ENCODE measurements at regions not wholly inside any gene's neighbourhood (a gene's known extent, or its start where the extent isn't known, plus 50 kb on each side); places are given as distances from the start of the nearest gene placed in this dataset.

DNA sequence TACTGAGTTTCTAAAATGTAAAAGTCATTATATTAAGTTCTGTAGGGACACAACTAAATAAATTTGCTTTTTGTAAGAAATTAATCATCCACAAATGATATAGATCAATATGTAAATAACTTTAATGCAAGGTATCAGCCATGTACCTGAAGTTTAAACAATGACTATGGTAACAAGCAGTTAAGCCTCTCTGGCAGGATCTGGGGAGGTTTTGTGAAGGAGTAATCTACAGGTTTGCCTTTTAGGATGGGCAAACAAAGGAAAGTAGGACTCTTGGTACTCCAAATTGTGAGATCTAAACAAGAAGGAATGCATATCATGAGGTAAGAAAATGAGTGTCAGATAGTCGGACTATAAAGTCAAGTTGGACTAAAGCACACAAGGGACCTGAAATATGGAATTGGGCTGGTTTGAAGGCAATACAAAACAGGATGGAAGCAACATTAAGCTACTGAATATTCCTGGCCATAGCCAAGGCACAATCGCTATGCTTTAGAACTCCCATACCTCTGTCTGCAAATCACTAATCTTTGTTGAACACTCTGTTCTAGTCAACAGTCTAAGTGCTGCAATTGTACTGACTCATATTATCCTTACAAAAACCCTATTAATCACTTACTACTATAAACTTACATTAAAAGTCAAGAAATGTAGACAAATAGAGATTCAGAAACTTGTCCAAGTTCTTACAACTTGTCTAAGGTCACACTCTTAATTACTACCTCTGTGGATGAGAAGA lies 412.8 kb downstream of the DIPK2A start:
- no peak for DNase-seq

DNA sequence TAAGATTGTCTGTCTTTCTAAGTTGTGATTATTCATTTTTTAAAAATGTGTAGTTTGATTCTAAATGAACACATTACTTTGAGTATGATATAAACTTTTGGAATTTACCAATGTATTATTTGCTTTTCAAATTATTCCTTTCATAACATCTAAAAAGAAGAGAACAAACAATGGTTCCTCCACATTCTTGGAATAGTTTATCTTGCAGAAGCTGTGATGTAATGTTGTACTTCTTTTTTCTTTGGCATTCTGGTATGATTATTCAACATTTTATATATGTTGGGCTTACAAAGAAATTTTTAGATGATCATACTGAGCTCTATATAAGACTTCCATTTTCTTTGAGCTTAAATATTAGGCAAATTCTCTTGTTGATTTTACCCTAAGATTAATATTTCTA lies 419.2 kb downstream of the DIPK2A start:
- no peak for DNase-seq

DNA sequence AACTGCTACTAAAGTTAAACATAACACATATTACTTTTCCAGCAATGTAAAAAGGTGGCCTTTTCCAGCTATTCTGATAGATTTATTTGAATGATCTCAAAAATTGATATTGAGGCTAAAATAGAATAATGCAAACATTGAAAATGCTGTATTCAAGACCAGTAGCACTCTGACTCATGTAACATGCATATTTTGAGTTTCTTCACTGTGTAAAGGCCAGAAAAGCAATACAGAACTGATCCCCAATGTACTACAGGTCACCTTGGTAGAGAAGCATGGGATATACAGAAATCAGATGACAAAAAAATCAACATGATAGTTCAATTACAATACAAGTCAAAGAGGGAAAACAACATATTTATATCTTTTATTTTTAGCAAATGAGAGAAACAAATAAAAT lies 419.6 kb downstream of the DIPK2A start:
- no peak for DNase-seq

- no peak for DNase-seq
Measured at GRCh38 chr3:144394032-144394431, 422.4 kb downstream of the DIPK2A start.

DNA sequence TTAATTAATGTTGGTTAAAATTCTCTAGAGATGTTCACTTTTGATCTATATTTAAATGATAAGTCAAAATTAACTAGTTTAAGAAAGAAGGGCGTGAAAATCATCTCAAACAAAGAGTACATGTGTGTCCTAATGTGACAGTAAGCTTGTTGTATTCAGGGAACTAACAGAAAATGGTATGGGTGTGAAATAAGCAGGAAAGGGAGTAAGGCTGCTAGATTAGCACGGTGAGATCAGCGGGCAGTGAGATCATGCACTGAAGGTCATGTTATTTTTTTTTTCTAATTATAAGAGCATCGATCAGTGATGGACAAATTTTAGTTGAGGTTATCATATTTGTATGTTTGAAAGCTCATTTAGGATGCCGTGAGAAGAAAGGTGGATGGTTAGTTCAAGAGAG lies 430.8 kb downstream of the DIPK2A start:
- DNase-seq, result no peak

DNA sequence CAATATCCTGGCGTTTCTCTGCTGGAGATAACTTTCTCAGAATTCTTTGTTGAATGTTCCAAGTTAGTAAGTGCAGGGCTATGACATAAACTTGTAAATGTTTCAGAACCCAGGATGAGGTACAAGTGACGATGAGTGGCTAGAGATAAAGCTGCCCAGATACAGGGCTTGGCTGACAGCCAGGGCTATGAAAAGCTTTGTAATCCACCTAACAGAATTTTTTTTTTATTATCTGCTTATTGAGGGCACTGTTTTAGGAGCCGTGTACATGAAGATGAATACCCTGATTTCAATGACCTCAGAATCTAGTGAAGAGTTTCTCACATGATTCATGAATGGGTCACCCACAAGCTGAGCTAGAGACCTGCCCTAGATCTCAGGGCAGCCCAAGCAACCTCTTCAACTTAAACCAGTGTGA lies 431.4 kb downstream of the DIPK2A start:
- DNase-seq, result no peak

DNA sequence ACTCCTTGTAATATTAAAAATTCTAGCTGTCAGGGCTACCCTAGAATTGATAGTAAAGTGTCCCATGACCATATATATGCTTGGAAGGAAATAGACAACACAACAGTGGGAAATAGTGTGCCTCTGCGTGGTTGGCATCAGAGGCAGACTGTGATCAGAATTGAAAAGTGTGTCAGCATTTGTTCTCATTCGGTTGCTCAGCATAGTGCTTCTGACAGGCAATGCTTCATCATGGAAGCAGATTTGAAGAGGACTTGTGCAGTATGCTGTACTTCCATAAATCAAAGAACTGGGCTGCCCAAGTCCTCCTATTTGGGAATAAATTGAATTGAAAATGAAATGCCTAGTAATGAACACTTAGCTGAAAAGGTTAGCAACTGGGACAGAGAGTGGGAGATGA lies 435.7 kb downstream of the DIPK2A start:
- DNase-seq, result no peak

DNA sequence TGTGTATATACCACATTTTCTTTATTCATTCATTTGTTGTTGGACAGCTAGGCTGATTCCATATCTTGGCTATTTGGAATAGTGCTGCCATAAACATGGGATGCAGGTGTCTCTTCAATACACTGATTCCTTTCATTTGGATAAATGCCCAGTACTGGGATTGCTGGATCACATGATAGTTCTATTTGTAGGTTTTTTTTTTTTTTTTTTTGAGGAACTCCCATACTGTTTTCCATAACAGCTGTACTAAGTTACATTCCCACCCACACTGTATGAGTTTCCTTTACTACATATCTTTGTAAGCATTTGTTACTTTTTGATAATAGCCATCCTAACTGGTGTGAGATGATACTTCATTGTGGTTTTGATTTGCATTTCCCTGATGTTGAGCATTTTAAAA lies 437.7 kb downstream of the DIPK2A start:
- no peak for DNase-seq

DNA sequence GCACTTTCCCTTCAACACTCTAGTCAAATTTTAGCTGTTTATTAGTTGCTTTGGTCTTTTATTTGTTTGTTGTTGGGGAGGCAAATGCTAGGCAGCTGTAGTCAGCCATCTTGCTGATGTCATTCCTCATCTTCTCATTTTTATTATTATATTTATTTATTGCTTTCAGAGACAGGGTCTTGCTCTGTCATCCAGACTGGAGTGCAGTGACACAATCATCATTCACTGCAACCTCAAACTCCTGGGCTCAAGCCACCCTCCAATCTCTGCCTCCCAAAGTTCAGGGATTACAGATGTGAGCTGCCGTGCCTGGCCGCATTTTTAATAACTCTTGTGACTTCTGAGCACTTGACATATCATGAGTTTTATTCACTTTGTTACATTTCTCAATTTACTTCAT lies 441.4 kb downstream of the DIPK2A start:
- no peak for DNase-seq

- no peak for DNase-seq
Measured at GRCh38 chr3:144415492-144415891, 443.9 kb downstream of the DIPK2A start.

- no peak for DNase-seq
Measured at GRCh38 chr3:144424606-144425005, 453.0 kb downstream of the DIPK2A start.

DNA sequence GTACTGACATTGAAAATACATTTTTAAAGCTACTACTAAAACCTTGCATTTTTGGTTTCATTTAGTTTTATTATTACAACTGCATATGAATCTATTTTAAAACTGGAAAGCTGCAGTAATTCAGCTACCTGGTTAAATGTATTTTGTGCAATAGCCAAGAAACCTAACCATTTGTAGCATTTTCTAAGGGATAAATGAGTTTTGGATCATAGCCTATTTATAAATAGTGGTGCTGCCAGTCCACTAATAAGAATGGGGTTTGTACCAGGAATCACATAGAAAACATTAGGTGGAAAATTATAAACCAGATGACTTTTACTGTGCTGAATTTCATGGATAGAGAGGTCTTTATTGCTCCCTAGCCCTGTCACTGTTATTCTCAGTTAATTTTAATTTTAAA lies 454.7 kb downstream of the DIPK2A start:
- DNase-seq, result no peak

DNA sequence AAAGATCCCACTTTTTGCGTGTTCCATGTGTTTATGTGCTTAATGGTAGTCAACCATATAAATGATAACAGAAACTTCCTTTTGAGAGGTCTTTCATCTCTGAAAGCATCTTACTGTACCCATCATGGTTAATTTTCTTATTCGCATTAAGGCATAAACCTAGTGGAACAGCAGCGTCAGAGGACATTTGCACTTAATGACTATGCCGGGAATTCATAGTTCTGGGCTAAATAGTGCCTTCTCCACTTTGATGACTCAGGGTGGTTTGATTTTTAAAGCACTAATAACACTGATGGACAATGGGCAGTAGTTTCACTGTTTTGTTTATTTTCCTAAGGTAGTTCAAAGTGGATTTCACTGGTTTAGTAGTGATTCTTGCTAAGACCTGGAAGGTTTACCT lies 455.3 kb downstream of the DIPK2A start:
- DNase-seq, result no peak

GRCh38 chr3:144429719-144430121 lies 458.1 kb downstream of the DIPK2A start:
- no peak for DNase-seq

DNA sequence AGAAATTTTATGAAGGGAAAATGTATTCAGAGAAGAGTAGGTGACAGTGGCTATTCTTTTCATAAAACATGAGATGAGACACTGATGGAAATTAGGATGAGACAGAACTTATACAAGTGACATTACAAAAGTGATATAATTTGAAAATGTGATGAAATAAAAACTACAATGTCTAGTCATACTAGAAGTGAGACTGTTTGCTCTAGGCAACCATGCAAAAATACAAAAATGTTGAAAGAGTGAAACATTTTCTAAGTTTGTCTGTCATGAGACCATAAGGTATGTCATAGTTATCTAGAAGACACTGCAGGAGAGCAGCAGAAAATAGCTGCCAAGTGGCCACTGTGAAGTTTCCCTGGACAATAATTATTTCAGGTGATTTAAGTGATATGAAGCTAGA lies 459.5 kb downstream of the DIPK2A start:
- no peak for DNase-seq

DNA sequence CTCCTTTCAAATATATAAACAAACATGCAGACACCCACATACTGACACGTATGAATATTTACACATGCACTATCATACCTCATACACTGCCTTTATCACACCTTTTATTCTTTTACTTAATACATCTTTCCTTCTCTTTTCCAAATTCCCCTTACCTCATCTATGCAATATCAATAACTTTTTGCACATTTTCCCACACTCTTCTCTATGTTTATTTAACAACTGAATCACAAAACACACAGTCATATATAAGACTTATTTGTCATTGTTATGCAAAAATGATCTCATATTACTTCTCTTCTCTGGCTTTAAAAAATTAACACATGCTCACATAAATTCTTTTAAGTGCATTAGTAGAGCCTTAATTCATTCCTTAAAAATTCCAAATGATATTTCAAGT lies 461.4 kb downstream of the DIPK2A start:
- no peak for DNase-seq

DNA sequence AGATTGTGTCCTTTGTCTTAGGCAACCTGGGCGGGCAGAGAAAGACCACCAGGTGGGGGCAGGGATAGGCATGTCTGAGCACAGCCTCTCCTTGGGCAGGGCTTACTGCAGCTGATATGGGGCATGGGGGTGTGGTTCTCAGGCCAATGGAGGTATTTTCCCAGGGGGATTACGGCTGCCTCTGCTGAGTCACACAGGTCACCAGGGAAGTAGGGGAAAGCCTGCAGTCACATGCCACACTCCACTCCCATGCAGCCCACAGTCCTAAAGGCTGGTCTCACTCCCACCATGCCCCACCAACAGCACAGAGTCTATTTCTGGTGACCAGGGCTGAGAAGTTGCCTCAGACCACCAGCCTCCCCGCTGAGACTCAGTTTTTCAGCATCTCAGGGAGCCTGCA lies 466.4 kb downstream of the DIPK2A start:
- no peak for DNase-seq

- DNase-seq, result no peak
Measured at GRCh38 chr3:144444061-144444460, 472.4 kb downstream of the DIPK2A start.

GRCh38 chr3:144444546-144444945 lies 472.9 kb downstream of the DIPK2A start:
- DNase-seq, result no peak

GRCh38 chr3:144455841-144456440 lies 484.3 kb downstream of the DIPK2A start:
- DNase-seq, result no peak

- no peak for DNase-seq
Measured at GRCh38 chr3:144457758-144458157, 486.1 kb downstream of the DIPK2A start.

- no peak for DNase-seq
Measured at GRCh38 chr3:144458283-144458682, 486.7 kb downstream of the DIPK2A start.

DNA sequence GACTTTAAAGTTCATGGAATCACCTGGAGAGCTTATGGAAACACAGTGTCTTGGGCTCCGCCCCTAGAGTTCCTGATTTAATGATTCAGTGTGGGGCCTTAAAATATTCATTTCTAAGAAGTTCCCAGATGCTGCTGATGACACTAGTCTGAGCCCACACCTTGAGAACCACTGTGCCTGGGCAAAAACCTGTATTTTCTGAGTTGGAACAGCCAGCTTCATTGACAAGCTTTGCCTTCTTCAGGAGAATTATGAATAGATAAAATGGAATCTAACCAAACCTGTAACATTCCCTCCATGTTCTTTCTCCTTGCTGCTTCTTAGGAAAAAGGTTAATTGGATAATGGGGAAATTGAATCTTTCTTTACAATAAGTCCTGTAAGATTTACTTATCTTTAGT lies 490.7 kb downstream of the DIPK2A start:
- DNase-seq, result no peak

DNA sequence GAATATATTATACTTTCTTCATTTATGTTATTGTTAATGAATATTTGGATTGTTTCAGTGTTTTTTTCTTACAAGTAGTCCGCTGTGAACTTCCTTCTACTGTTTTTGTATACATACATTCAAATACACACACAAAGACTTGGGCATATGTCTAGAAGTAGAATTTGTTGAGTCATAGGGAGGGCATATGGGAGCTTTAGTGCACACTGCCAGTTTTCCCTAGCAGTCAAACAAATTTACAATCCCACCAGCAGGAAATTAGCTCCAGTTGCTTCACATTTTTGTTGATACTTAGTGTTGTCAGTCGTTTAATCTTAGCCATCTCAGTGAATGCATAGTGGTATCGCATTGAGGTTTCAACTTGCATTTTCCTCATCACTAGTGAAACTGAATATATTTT lies 492.3 kb downstream of the DIPK2A start:
- DNase-seq, result no peak

DNA sequence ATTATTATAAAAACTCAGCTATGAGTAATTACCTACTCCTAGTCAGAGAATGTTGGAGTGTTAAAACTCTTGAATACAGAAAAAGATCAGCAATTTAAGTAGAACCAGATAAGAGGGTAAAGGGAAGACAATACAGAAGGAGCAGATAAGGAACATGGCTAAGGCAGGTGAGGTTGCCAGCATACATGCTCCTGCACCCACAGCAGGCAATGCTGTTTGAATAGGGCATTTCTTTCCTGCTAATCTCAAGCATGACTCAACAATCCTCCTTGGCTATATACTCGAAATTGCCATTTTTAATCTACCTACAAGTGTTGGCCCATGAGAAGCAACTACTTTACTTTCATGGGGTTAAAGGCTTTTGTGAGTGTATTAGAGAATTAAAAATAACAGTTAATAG lies 494.5 kb downstream of the DIPK2A start:
- DNase-seq, result no peak

Data from T-helper 1 cell (primary cell).